HG03521 (cell line): ENCODE measurements at regions not wholly inside any gene's neighbourhood (a gene's known extent, or its start where the extent isn't known, plus 50 kb on each side); places are given as distances from the start of the nearest gene placed in this dataset.
"Not testable (repeated sequence)": the region's sequence is repeated elsewhere in the genome, so short reads cannot be mapped to it uniquely, and the experiment has no call there.

Experiments used
- ATAC-seq: cut with Tn5 transposase; IDR thresholded peaks from one replicate; pipeline ENCODE4 v1.9.1; 2021; ENCODE audit warnings: mild to moderate bottlenecking, moderate library complexity; ENCODE audit not compliant: unreplicated experiment

GRCh38 chr7:153070141-153070540 lies 310.6 kb downstream of the ACTR3B start:
- ATAC-seq, result no peak

DNA sequence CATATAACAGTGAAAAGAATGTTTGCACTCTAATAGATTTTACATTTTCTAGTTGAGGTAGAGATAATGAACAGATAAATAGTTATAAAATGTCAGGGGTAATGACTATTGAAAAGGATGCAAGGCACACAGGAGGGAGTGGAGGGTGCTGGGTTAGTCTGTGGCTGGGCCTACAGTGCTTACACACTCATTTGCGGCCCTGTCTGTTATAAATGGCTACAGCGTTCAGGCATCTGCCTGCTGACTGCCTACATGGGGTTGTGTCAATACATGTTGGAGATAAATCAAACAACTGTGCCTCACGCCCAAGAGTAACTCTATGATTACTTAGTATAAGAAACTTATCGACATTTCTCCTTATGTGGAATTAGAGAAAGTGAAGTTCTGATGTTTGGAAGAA lies 313.3 kb downstream of the ACTR3B start:
- ATAC-seq, result no peak

DNA sequence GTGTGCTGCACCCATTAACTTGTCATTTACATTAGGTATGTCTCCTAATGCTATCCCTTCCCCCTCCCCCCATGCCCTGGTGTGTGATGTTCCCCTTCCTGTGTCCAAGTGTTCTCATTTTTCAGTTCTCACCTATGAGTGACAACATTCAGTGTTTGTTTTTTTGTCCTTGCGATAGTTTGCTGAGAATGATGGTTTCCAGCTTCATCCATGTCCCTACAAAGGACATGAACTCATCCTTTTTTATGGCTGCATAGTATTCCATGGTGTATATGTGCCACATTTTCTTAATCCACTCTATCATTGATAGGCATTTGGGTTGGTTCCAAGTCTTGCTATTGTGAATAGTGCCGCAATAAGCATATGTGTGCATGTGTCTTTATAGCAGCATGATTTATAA lies 316.7 kb downstream of the ACTR3B start:
- ATAC-seq, result not testable (repeated sequence)

GRCh38 chr7:153081496-153081895 lies 321.9 kb downstream of the ACTR3B start:
- ATAC-seq, result no peak

- no peak for ATAC-seq
These were observed 324.7 kb downstream of the ACTR3B start for GRCh38 chr7:153084278-153084677.

DNA sequence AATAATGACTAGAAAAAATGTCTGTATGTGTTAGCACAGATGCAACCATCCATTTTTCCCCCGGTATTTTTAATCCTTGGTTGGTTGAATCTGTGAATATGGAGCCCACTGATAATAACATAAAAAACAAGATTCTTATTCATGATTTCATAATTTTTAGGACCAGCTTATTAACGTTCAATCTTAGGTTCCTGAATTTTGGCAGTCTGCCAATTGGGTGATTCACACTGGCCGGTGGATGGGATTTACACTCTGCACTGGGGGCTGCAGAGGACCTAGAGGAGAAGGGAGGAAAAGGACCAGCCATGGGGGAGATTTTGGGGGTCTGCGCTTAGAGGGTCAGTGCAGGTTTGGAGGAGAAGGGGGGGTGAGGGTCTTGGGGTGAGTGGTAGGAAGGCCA lies 327.9 kb downstream of the ACTR3B start:
- no peak for ATAC-seq

DNA sequence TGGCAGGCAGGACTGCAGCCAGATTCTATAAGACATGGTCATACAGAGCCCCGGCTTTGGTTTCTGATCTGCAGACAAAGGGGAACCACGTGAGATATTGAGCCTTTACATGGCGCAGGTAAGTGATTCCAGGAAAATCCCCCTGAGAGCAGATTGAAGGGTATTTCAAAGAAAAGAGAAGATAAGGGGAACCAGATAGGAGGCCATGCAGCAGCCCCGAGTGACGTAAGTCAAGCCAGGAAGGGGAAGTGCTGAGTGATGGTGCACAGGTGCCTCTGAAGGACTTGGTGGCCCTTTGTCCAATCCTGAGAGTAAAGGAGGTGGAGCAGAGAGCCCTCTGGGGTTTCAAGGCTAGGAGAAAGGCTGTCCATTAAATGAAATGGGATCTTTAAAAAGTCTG lies 329.0 kb downstream of the ACTR3B start:
- no peak for ATAC-seq

GRCh38 chr7:153090209-153090608 lies 330.7 kb downstream of the ACTR3B start:
- ATAC-seq, result no peak

GRCh38 chr7:153090764-153091163 lies 331.2 kb downstream of the ACTR3B start:
- no peak for ATAC-seq

DNA sequence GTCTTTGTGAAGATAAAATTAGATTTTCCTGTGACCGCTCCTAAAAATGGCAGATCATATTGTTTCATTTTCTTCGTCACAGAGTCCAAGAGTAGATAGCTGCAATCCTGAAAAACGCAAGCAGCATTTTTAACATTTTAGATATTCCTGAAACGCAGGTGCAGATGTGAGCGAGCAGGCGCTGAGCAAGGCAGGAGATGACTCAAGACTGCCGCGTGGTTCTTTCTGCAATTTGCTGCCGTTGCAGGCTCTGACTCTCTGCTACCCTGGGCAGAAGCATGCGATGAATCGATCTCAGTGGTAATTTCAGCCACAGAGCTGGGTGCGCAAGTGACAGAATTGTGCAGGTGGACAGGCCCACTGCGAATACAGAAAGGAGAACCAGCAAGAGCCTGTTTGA lies 331.9 kb downstream of the ACTR3B start:
- ATAC-seq, result no peak

GRCh38 chr7:153097511-153098201 lies 338.1 kb downstream of the ACTR3B start:
- no peak for ATAC-seq

DNA sequence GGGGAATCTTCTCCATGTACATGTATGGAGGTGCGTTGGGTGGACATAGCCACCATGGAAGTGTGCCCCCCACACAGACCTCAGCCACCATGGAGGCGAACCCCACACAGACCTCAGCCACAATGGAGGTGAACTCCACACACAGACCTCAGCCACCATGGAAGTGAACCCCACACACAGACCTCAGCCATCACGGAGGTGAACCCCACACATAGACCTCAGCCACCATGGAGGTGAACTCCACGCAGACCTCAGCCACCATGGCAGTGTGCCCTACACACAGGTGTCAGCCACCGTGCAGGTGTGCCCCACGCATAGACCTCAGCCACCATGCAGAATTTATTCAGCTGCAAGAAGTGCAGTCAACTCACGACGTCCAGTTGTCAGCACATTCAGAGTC lies 339.7 kb downstream of the ACTR3B start:
- ATAC-seq, result no peak

- no peak for ATAC-seq
These were observed 341.2 kb downstream of the ACTR3B start for GRCh38 chr7:153100691-153101237.

DNA sequence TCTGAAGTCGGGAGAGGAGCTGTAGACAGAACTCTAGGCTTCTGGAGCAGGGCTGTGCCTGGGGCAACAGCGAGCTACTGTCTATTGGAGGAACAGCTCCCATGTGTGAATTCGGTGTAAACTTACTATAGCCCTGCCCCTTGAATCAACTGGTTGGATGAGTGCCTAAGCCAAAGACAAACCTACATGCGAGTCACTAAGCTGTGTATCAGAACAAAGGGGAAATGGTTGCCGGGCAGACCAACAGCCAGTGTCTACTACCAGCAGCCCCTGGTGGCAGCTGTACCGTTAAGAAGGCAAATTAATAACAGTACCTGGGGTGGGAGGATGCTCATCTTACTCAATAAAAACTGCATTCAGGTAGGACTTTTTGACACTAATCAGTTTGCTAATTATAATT lies 343.6 kb downstream of the ACTR3B start:
- no peak for ATAC-seq

- no peak for ATAC-seq
These were observed 348.3 kb downstream of the ACTR3B start for GRCh38 chr7:153107826-153108225.

DNA sequence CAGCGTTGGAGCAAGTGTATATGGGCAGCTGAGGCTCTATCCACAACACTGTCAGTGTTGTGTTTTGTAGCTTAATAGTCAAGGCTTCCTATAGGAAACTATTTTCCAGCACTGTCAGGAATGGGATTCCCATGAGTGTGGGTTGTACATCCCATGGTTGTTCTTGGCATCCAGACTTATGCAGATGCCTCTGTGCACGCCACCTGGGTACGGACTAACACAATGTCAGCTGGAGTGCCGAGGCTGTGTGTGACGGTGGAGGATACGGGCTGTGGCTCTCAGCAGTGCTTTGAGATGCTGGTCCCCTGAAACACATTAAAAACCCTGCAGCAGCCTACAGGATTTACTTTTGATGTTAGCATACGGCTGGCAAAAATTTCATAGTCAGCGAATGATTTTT lies 350.0 kb downstream of the ACTR3B start:
- no peak for ATAC-seq

- no peak for ATAC-seq
These were observed 351.1 kb downstream of the ACTR3B start for GRCh38 chr7:153110606-153111005.

- ATAC-seq, result not testable (repeated sequence)
These were observed 362.7 kb downstream of the ACTR3B start for GRCh38 chr7:153122255-153122654.

GRCh38 chr7:153130052-153130451 lies 370.5 kb downstream of the ACTR3B start:
- no peak for ATAC-seq

DNA sequence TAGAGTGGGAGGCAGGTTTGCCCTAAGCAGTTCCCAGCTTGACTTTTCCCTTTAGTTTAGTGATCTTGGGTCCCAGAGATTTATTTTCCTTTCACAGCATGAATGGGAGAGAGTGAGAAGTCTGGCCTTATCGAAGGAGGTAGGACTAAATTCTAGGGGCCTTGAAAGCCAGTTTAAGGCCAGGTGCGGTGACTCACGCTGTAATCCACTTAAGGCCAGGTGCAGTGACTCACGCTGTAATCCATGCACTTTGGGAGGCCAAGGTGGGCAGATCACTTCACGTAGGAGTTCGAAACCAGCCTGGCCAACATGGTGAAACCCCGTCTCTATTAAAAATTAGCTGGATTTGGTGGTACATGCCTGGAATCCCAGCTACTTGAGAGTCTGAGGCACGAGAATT lies 392.2 kb downstream of the ACTR3B start:
- no peak for ATAC-seq

- ATAC-seq, result no peak
These were observed 393.4 kb downstream of the ACTR3B start for GRCh38 chr7:153152801-153153422.

GRCh38 chr7:153158149-153158548 lies 398.6 kb downstream of the ACTR3B start:
- no peak for ATAC-seq

DNA sequence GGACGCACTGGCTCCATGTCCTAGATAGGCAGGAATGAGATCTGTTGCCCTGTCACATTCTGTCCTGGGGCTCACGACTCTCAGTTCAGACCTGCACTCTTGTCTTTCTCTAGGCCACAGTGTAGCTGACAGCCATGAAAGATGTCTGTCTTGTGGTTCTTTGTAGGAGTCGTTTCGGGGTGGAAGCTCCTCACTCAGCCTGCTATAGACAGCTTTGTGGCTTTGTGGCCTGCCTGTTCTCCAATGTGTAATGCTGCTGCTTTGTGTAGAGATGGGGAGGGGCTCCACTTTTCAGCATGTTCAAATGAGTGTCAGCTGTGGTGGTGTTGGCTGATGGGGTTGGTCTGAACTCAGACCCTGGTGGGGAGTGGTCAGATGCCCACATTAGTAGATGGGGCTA lies 410.7 kb downstream of the ACTR3B start:
- no peak for ATAC-seq
